ENCODE measurements at regions not wholly inside any gene's neighbourhood (a gene's known extent, or its start where the extent isn't known, plus 50 kb on each side); places are given as distances from the start of the nearest gene placed in this dataset.
"Not testable (repeated sequence)": the region's sequence is repeated elsewhere in the genome, so short reads cannot be mapped to it uniquely, and the experiment has no call there.

- Histone ChIP-seq H4K20me1 (ENCODE audit: control insufficient read depth, extremely low read depth, insufficient read depth, low read length) (no peaks in the 10 kb centered on the region), H3K27ac (ENCODE audit: control insufficient read depth, insufficient read depth, low read length) (no peak overlapping the region), H3K9me3 (ENCODE audit: control insufficient read depth, low read depth, low read length) (no peaks in the 10 kb centered on the region), H3K4me3 (ENCODE audit: control insufficient read depth in 2 of 3, extremely low read depth in 1 of 3, insufficient read depth in 2 of 3, low read depth in 1 of 3, low read length in 3 of 3) (no peak overlapping the region), H3K9ac (ENCODE audit: control insufficient read depth, extremely low read depth, insufficient read depth, low read length) (no peak overlapping the region), H3K79me2 (ENCODE audit: control insufficient read depth, insufficient read depth, low read length) (no peaks in the 10 kb centered on the region), H3K27me3 (ENCODE audit: control insufficient read depth, extremely low read depth, insufficient read depth, low read length) (no peaks in the 10 kb centered on the region), H3K4me2 (ENCODE audit: control insufficient read depth, extremely low read depth, insufficient read depth, low read depth, low read length) (no peak overlapping the region), H3K4me1 (ENCODE audit: control insufficient read depth, extremely low read depth, insufficient read depth, low read length) (no peaks in the 10 kb centered on the region), H3K9me1 (ENCODE audit: control insufficient read depth, extremely low read depth, insufficient read depth, low read length) (no peaks in the 10 kb centered on the region), H3K36me3 (ENCODE audit: control insufficient read depth in 2 of 2, extremely low read depth in 1 of 2, insufficient read depth in 2 of 2, low read length in 2 of 2) (no peaks in the 10 kb centered on the region), H2AFZ (ENCODE audit: control insufficient read depth, low read length) (no peak overlapping the region)
- no peak for TF ChIP-seq CTCF (optimal IDR thresholded peaks at IDR 0.05 in 1 of 3, IDR thresholded peaks at IDR 0.05 in 1 of 3, conservative IDR thresholded peaks at IDR 0.05 in 1 of 3; ENCODE audit: extremely low read depth in 1 of 3, insufficient read depth in 2 of 3, low read length in 3 of 3)
- TF ChIP-seq EZH2 (IDR thresholded peaks at IDR 0.05; ENCODE audit: low read length) = no peak
- DNase-seq (ENCODE audit: low read depth, low spot score) = no peak
- dilution Hi-C loops (cut with MboI; ENCODE audit: extremely low pct_ligation_motif_present, low sequenced_read_pairs) = no loop called here
- FAIRE-seq = no peak
These were observed 759.4 kb downstream of the NSUN3 start for GRCh38 chr3:94822298-94822697.

GRCh38 chr3:94846251-94846650 is 783.4 kb downstream of the NSUN3 start:
- FAIRE-seq; H3K4me1 ChIP-seq (ENCODE audit: control insufficient read depth, extremely low read depth, insufficient read depth, low read length); H3K9ac ChIP-seq (ENCODE audit: control insufficient read depth, extremely low read depth, insufficient read depth, low read length); H3K27me3 ChIP-seq (ENCODE audit: control insufficient read depth, extremely low read depth, insufficient read depth, low read length); H3K9me1 ChIP-seq (ENCODE audit: control insufficient read depth, extremely low read depth, insufficient read depth, low read length); dilution Hi-C loops (cut with MboI; ENCODE audit: extremely low pct_ligation_motif_present, low sequenced_read_pairs); H3K36me3 ChIP-seq (ENCODE audit: control insufficient read depth in 2 of 2, extremely low read depth in 1 of 2, insufficient read depth in 2 of 2, low read length in 2 of 2); H3K4me3 ChIP-seq (ENCODE audit: control insufficient read depth in 2 of 3, extremely low read depth in 1 of 3, insufficient read depth in 2 of 3, low read depth in 1 of 3, low read length in 3 of 3); H3K9me3 ChIP-seq (ENCODE audit: control insufficient read depth, low read depth, low read length); H3K27ac ChIP-seq (ENCODE audit: control insufficient read depth, insufficient read depth, low read length); DNase-seq (ENCODE audit: low read depth, low spot score); H3K79me2 ChIP-seq (ENCODE audit: control insufficient read depth, insufficient read depth, low read length); H4K20me1 ChIP-seq (ENCODE audit: control insufficient read depth, extremely low read depth, insufficient read depth, low read length); H2AFZ ChIP-seq (ENCODE audit: control insufficient read depth, low read length); H3K4me2 ChIP-seq (ENCODE audit: control insufficient read depth, extremely low read depth, insufficient read depth, low read depth, low read length): not testable (repeated sequence)

GRCh38 chr3:94862703-94863102 is 799.8 kb downstream of the NSUN3 start:
- no peak for FAIRE-seq
- Histone ChIP-seq H3K9ac (ENCODE audit: control insufficient read depth, extremely low read depth, insufficient read depth, low read length) (no peak overlapping the region), H3K27ac (ENCODE audit: control insufficient read depth, insufficient read depth, low read length) (no peak overlapping the region), H3K9me3 (ENCODE audit: control insufficient read depth, low read depth, low read length) (peaks cover 2% of the 10 kb centered on the region), H4K20me1 (ENCODE audit: control insufficient read depth, extremely low read depth, insufficient read depth, low read length) (no peaks in the 10 kb centered on the region), H2AFZ (ENCODE audit: control insufficient read depth, low read length) (no peak overlapping the region), H3K27me3 (ENCODE audit: control insufficient read depth, extremely low read depth, insufficient read depth, low read length) (no peaks in the 10 kb centered on the region), H3K79me2 (ENCODE audit: control insufficient read depth, insufficient read depth, low read length) (no peaks in the 10 kb centered on the region), H3K36me3 (ENCODE audit: control insufficient read depth in 2 of 2, extremely low read depth in 1 of 2, insufficient read depth in 2 of 2, low read length in 2 of 2) (no peaks in the 10 kb centered on the region), H3K9me1 (ENCODE audit: control insufficient read depth, extremely low read depth, insufficient read depth, low read length) (no peaks in the 10 kb centered on the region), H3K4me2 (ENCODE audit: control insufficient read depth, extremely low read depth, insufficient read depth, low read depth, low read length) (no peak overlapping the region), H3K4me3 (ENCODE audit: control insufficient read depth in 2 of 3, extremely low read depth in 1 of 3, insufficient read depth in 2 of 3, low read depth in 1 of 3, low read length in 3 of 3) (no peak overlapping the region), H3K4me1 (ENCODE audit: control insufficient read depth, extremely low read depth, insufficient read depth, low read length) (no peaks in the 10 kb centered on the region)
- no peak for DNase-seq (ENCODE audit: low read depth, low spot score)
- TF ChIP-seq EZH2 (IDR thresholded peaks at IDR 0.05; ENCODE audit: low read length) = no peak
- TF ChIP-seq CTCF (optimal IDR thresholded peaks at IDR 0.05 in 1 of 3, IDR thresholded peaks at IDR 0.05 in 1 of 3, conservative IDR thresholded peaks at IDR 0.05 in 1 of 3; ENCODE audit: extremely low read depth in 1 of 3, insufficient read depth in 2 of 3, low read length in 3 of 3) = peak in 2 of 3 experiments; percentile 42 to 54
- dilution Hi-C loops (cut with MboI; ENCODE audit: extremely low pct_ligation_motif_present, low sequenced_read_pairs) = no loop called here

All from keratinocyte (primary cell).